PC-3 (cell line): ENCODE measurements at regions not wholly inside any gene's neighbourhood (a gene's known extent, or its start where the extent isn't known, plus 50 kb on each side); places are given as distances from the start of the nearest gene placed in this dataset.

Source experiments
- ATAC-seq: fragments of 200-7000 bp; cut with Tn5 transposase; 2 replicates; pipeline ENCODE4 v1.9.1; 2020; ENCODE audit warnings: mild to moderate bottlenecking, moderate library complexity
- BruUV-seq: library from RNA; stranded (reverse); fragments of 400-500 nt; replicated peaks from 2 replicates; lab custom pipeline; 2021; lab: Mats Ljungman, UMichigan
- CTCF ChIA-PET: fragments of 300-600 bp; sonication (Branson Sonifier 250); formaldehyde crosslinking; loops from one replicate; lab custom pipeline; 2022; ENCODE audit warnings: antibody characterized with exemption; lab: Charles Lee
- POLR2A ChIA-PET: fragments of 300-600 bp; sonication (Branson Sonifier 250); formaldehyde crosslinking; loops from one replicate; lab custom pipeline; 2022; ENCODE audit warnings: antibody characterized with exemption; ENCODE audit not compliant: unreplicated experiment; lab: Charles Lee
- DNase-seq: peaks from one replicate; pipeline ENCODE4 v3.0.0-alpha.2; 2015
- H2AFZ ChIP-seq: fragments of 300-600 bp; sonication (generic); 2 replicates; pipeline ENCODE4 v1.6.0; 2016; ENCODE audit warnings: antibody characterized with exemption, low read length
- H3F3A ChIP-seq: fragments of 300-600 bp; sonication (generic); one replicate; pipeline ENCODE4 v1.6.0; 2017; ENCODE audit warnings: antibody characterized with exemption, low read length, control low read depth, mild to moderate bottlenecking; ENCODE audit not compliant: unreplicated experiment
- H3K27ac ChIP-seq: fragments of 300-600 bp; sonication (generic); 2 replicates; pipeline ENCODE4 v1.5.1; 2016; ENCODE audit warnings: mild to moderate bottlenecking, low read length
- H3K27me3 ChIP-seq: fragments of 300-600 bp; sonication (generic); 2 replicates; pipeline ENCODE4 v1.6.1; 2016; ENCODE audit warnings: low read length, mixed read lengths
- H3K36me3 ChIP-seq: fragments of 300-600 bp; sonication (generic); 2 replicates; pipeline ENCODE4 v1.6.1; 2016; ENCODE audit warnings: low read depth, mixed run types, low read length, mixed read lengths
- H3K4me1 ChIP-seq: fragments of 300-600 bp; sonication (generic); 2 replicates; pipeline ENCODE4 v1.5.1; 2016; ENCODE audit warnings: low read length; ENCODE audit not compliant: insufficient read depth
- H3K4me2 ChIP-seq: fragments of 300-600 bp; sonication (generic); 2 replicates; pipeline ENCODE4 v1.6.0; 2016; ENCODE audit warnings: low read length
- H3K4me3 ChIP-seq: fragments of 300-600 bp; sonication (generic); 2 replicates; pipeline ENCODE4 v1.5.1; 2016; ENCODE audit warnings: mild to moderate bottlenecking, low read length, mixed read lengths
- H3K79me2 ChIP-seq: fragments of 300-600 bp; sonication (generic); 2 replicates; pipeline ENCODE4 v1.6.1; 2017; ENCODE audit warnings: low read length, mixed read lengths
- H3K9ac ChIP-seq: fragments of 300-600 bp; sonication (generic); 2 replicates; pipeline ENCODE4 v1.6.0; 2016; ENCODE audit warnings: mild to moderate bottlenecking, low read length
- H3K9me2 ChIP-seq: fragments of 300-600 bp; sonication (generic); replicated peaks from 2 replicates; pipeline ENCODE4 v1.6.1; 2016; ENCODE audit warnings: mixed run types, low read length, mixed read lengths
- H3K9me3 ChIP-seq: fragments of 300-600 bp; sonication (generic); 2 replicates; pipeline ENCODE4 v1.6.1; 2016; ENCODE audit warnings: low read length, mixed read lengths
- H4K20me1 ChIP-seq: fragments of 300-600 bp; sonication (generic); 2 replicates; pipeline ENCODE4 v1.6.1; 2016; ENCODE audit warnings: low read length, mixed read lengths
- CTCF ChIP-seq: fragments of 300-600 bp; sonication (generic); conservative IDR thresholded peaks from 2 replicates; pipeline ENCODE4 v1.5.1; 2017; ENCODE audit warnings: antibody characterized with exemption, low read depth, mild to moderate bottlenecking, low read length
- EZH2 ChIP-seq: fragments of 300-600 bp; sonication (generic); IDR thresholded peaks from one replicate; pipeline ENCODE4 v1.6.1; 2017; ENCODE audit warnings: antibody characterized with exemption, mild to moderate bottlenecking, low read length; ENCODE audit not compliant: unreplicated experiment
- EZH2phosphoT487 ChIP-seq: fragments of 300-600 bp; sonication (generic); IDR thresholded peaks from 2 replicates; pipeline ENCODE4 v1.6.1; 2018; ENCODE audit warnings: mild to moderate bottlenecking, antibody characterized with exemption, low read length, borderline replicate concordance
- intact Hi-C: fragments of 100-400 bp; cut with micrococcal nuclease; formaldehyde crosslinking; loops from 2 replicates; pipeline ENCODE4 v1.9.0; 2023

GRCh38 chr12:84413656-84414055 lies 498.9 kb downstream of the SLC6A15 start:
- no peak overlapping the region for H2AFZ ChIP-seq
- no peaks in the 10 kb centered on the region for H3K79me2 ChIP-seq
- TF ChIP-seq EZH2phosphoT487 (no peak), CTCF (no peak), EZH2 (no peak)
- H3K9me2 ChIP-seq, result no peaks in the 10 kb centered on the region
- H3K36me3 ChIP-seq, result no peaks in the 10 kb centered on the region
- ATAC-seq (no peak), DNase-seq (no peak)
- ChIA-PET POLR2A (interaction anchor here (0.5 kb wide), 1 partner anchor 474 kb away, joined by 5 read pairs; no protein-coding TSS in a partner anchor), CTCF (no interaction called here)
- no peak overlapping the region for H3K9ac ChIP-seq
- no TSS peak for BruUV-seq
- H3K9me3 ChIP-seq, result no peaks in the 10 kb centered on the region
- no peak overlapping the region for H3K4me3 ChIP-seq
- no peak overlapping the region for H3K27ac ChIP-seq
- H4K20me1 ChIP-seq, result no peaks in the 10 kb centered on the region
- intact Hi-C loops, result no loop called here
- H3K27me3 ChIP-seq, result no peaks in the 10 kb centered on the region
- no peaks in the 10 kb centered on the region for H3F3A ChIP-seq
- H3K4me2 ChIP-seq, result no peak overlapping the region
- H3K4me1 ChIP-seq, result no peaks in the 10 kb centered on the region

GRCh38 chr12:84412226-84412625 lies 500.4 kb downstream of the SLC6A15 start:
- no peak overlapping the region for H3K9ac ChIP-seq
- no peaks in the 10 kb centered on the region for H3K27me3 ChIP-seq
- BruUV-seq, result no TSS peak
- H3K4me3 ChIP-seq, result no peak overlapping the region
- DNase-seq, result no peak
- H3K27ac ChIP-seq, result no peak overlapping the region
- intact Hi-C loops, result no loop called here
- no peaks in the 10 kb centered on the region for H3K9me2 ChIP-seq
- H4K20me1 ChIP-seq, result no peaks in the 10 kb centered on the region
- H3F3A ChIP-seq, result no peaks in the 10 kb centered on the region
- TF ChIP-seq EZH2 (no peak), CTCF (no peak), EZH2phosphoT487 (no peak)
- H3K4me2 ChIP-seq, result no peak overlapping the region
- ChIA-PET POLR2A (no interaction called here), CTCF (no interaction called here)
- H3K4me1 ChIP-seq, result no peaks in the 10 kb centered on the region
- ATAC-seq, result no peak
- H3K79me2 ChIP-seq, result no peaks in the 10 kb centered on the region
- H3K36me3 ChIP-seq, result no peaks in the 10 kb centered on the region
- no peak overlapping the region for H2AFZ ChIP-seq
- H3K9me3 ChIP-seq, result no peaks in the 10 kb centered on the region

GRCh38 chr12:84411031-84411430 lies 501.6 kb downstream of the SLC6A15 start:
- ATAC-seq, result no peak
- ChIA-PET POLR2A (no interaction called here), CTCF (interaction anchor here (0.6 kb wide), 1 partner anchor 1348 kb away, joined by 4 read pairs; no protein-coding TSS in a partner anchor)
- Histone ChIP-seq H3K9ac (no peak overlapping the region), H3K27ac (no peak overlapping the region), H3K27me3 (no peaks in the 10 kb centered on the region), H3K4me2 (no peak overlapping the region), H2AFZ (no peak overlapping the region), H3K9me2 (no peaks in the 10 kb centered on the region), H3K36me3 (no peaks in the 10 kb centered on the region), H3F3A (no peaks in the 10 kb centered on the region), H4K20me1 (no peaks in the 10 kb centered on the region), H3K4me3 (no peak overlapping the region), H3K4me1 (no peaks in the 10 kb centered on the region), H3K79me2 (no peaks in the 10 kb centered on the region), H3K9me3 (no peaks in the 10 kb centered on the region)
- BruUV-seq, result no TSS peak
- intact Hi-C loops, result no loop called here
- TF ChIP-seq CTCF (no peak), EZH2phosphoT487 (no peak), EZH2 (no peak)
- DNase-seq, result no peak
